ENCODE measurements at regions not wholly inside any gene's neighbourhood (a gene's known extent, or its start where the extent isn't known, plus 50 kb on each side); places are given as distances from the start of the nearest gene placed in this dataset.

- TF ChIP-seq ZNF513 (tag by site-specific recombination; IDR thresholded peaks at IDR 0.05) (no peak), ZNF324 (tag by site-specific recombination; IDR thresholded peaks at IDR 0.05) (no peak), ZNF341 (tag by site-specific recombination; IDR thresholded peaks at IDR 0.05; ENCODE audit: low read depth) (no peak), ZBTB44 (tag by site-specific recombination; IDR thresholded peaks at IDR 0.05) (no peak), ZIC2 (tag by site-specific recombination; IDR thresholded peaks at IDR 0.05) (no peak), ZNF792 (tag by site-specific recombination; IDR thresholded peaks at IDR 0.05) (no peak), GLIS1 (tag by site-specific recombination; IDR thresholded peaks at IDR 0.05) (no peak), ZBTB7A (tag by site-specific recombination; IDR thresholded peaks at IDR 0.05; ENCODE audit: low read depth) (no peak)
- TF ChIP-seq, protein P1, sequence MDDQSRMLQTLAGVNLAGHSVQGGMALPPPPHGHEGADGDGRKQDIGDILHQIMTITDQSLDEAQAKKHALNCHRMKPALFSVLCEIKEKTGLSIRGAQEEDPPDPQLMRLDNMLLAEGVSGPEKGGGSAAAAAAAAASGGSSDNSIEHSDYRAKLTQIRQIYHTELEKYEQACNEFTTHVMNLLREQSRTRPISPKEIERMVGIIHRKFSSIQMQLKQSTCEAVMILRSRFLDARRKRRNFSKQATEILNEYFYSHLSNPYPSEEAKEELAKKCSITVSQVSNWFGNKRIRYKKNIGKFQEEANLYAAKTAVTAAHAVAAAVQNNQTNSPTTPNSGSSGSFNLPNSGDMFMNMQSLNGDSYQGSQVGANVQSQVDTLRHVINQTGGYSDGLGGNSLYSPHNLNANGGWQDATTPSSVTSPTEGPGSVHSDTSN (CRISPR knock-in tag; IDR thresholded peaks at IDR 0.05) = no peak
Measured at GRCh38 chr7:153443032-153443701, 609.0 kb upstream of the DPP6 start (continued).

GRCh38 chr7:153444641-153445040, 607.6 kb upstream of the DPP6 start:
- Histone ChIP-seq H3K9me3 (ENCODE audit: control insufficient read depth, insufficient read depth, low read depth, low read length) (no peaks in the 10 kb centered on the region), H3K27ac (ENCODE audit: extremely low read depth, low read depth, low read length) (no peak overlapping the region), H3K4me1 (ENCODE audit: control insufficient read depth, insufficient read depth, low read length) (no peaks in the 10 kb centered on the region), H3K4me3 (ENCODE audit: low read depth, low read length) (no peak overlapping the region), H3K36me3 (ENCODE audit: control insufficient read depth in 2 of 2, insufficient read depth in 1 of 2, low read length in 2 of 2) (no peaks in the 10 kb centered on the region)
- TF ChIP-seq SETDB1 (IDR thresholded peaks at IDR 0.05; ENCODE audit: insufficient read length, low read length) (no peak), KLF1 (tag by site-specific recombination; IDR thresholded peaks at IDR 0.05) (no peak), GLI2 (tag by site-specific recombination; IDR thresholded peaks at IDR 0.05; ENCODE audit: borderline replicate concordance, low read depth) (no peak)
- ChIA-PET CTCF (no interaction called here), POLR2A (no interaction called here)

GRCh38 chr7:153445641-153446040, 606.6 kb upstream of the DPP6 start:
- no peaks in the 10 kb centered on the region for H3K4me1 ChIP-seq (ENCODE audit: control insufficient read depth, insufficient read depth, low read length)
- POLR2A ChIA-PET = no interaction called here
- no peaks in the 10 kb centered on the region for H3K36me3 ChIP-seq (ENCODE audit: control insufficient read depth in 2 of 2, insufficient read depth in 1 of 2, low read length in 2 of 2)
- H3K4me3 ChIP-seq (ENCODE audit: low read depth, low read length) = no peak overlapping the region
- H3K27ac ChIP-seq (ENCODE audit: extremely low read depth, low read depth, low read length) = no peak overlapping the region
- no peaks in the 10 kb centered on the region for H3K9me3 ChIP-seq (ENCODE audit: control insufficient read depth, insufficient read depth, low read depth, low read length)
- CTCF ChIA-PET = no interaction called here
- TF ChIP-seq SP3 (tag by site-specific recombination; IDR thresholded peaks at IDR 0.05) (no peak), ZNF600 (tag by site-specific recombination; IDR thresholded peaks at IDR 0.05) (no peak), ZNF184 (tag by site-specific recombination; IDR thresholded peaks at IDR 0.05) (no peak), ZFHX2 (tag by site-specific recombination; conservative IDR thresholded peaks at IDR 0.05) (no peak), ZBTB20 (tag by site-specific recombination; IDR thresholded peaks at IDR 0.05) (no peak), ZNF146 (tag by site-specific recombination; IDR thresholded peaks at IDR 0.05) (no peak), KLF1 (tag by site-specific recombination; IDR thresholded peaks at IDR 0.05) (no peak), ZNF596 (tag by site-specific recombination; IDR thresholded peaks at IDR 0.05) (no peak), ZNF792 (tag by site-specific recombination; IDR thresholded peaks at IDR 0.05) (no peak), ZNF335 (tag by site-specific recombination; conservative IDR thresholded peaks at IDR 0.05) (no peak), ZNF19 (tag by site-specific recombination; IDR thresholded peaks at IDR 0.05; ENCODE audit: low read depth) (no peak)
